Upper lobe of left lung (tissue), 4 donors: ENCODE measurements at regions not wholly inside any gene's neighbourhood (a gene's known extent, or its start where the extent isn't known, plus 50 kb on each side); places are given as distances from the start of the nearest gene placed in this dataset.

Experiments used
- EP300 ChIP-seq, 4 donors: sonication (generic); formaldehyde crosslinking; IDR thresholded peaks; one replicate each; pipeline ENCODE4 v1.5.1; 2017; ENCODE audit warnings: antibody characterized with exemption in 4 of 4, control low read depth in 2 of 4
- POLR2A ChIP-seq, 4 donors: fragments of 450-650 bp; IDR thresholded peaks; one replicate each; pipeline ENCODE4 v1.5.1; 2016 to 2017; ENCODE audit warnings: antibody characterized with exemption in 4 of 4, mild to moderate bottlenecking in 2 of 4
- TF ChIP-seq, protein P1 (sequence below), 6 experiments: fragments of 450-650 bp in 4 of 6; fragments of 200-600 bp in 2 of 6; sonication (generic) in 2 of 6; IDR thresholded peaks; one replicate each; pipeline ENCODE4 v1.5.1; 2016 to 2019; ENCODE audit warnings: antibody characterized with exemption in 6 of 6

- TF ChIP-seq, protein P1, sequence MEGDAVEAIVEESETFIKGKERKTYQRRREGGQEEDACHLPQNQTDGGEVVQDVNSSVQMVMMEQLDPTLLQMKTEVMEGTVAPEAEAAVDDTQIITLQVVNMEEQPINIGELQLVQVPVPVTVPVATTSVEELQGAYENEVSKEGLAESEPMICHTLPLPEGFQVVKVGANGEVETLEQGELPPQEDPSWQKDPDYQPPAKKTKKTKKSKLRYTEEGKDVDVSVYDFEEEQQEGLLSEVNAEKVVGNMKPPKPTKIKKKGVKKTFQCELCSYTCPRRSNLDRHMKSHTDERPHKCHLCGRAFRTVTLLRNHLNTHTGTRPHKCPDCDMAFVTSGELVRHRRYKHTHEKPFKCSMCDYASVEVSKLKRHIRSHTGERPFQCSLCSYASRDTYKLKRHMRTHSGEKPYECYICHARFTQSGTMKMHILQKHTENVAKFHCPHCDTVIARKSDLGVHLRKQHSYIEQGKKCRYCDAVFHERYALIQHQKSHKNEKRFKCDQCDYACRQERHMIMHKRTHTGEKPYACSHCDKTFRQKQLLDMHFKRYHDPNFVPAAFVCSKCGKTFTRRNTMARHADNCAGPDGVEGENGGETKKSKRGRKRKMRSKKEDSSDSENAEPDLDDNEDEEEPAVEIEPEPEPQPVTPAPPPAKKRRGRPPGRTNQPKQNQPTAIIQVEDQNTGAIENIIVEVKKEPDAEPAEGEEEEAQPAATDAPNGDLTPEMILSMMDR (IDR thresholded peaks at IDR 0.05): no peak
- no peak for TF ChIP-seq EP300 (IDR thresholded peaks at IDR 0.05)
- TF ChIP-seq POLR2A (IDR thresholded peaks at IDR 0.05): no peak
Observed at GRCh38 chr10:65796472-65796871, 1129.4 kb upstream of the LRRTM3 start.
